GM21367 (cell line): ENCODE measurements at regions not wholly inside any gene's neighbourhood (a gene's known extent, or its start where the extent isn't known, plus 50 kb on each side); places are given as distances from the start of the nearest gene placed in this dataset.

Experiments
- ATAC-seq: cut with Tn5 transposase; IDR thresholded peaks from one replicate; pipeline ENCODE4 v1.9.1; 2021; ENCODE audit not compliant: unreplicated experiment

GRCh38 chr7:16026253-16027020 lies 340.0 kb upstream of the MEOX2 start:
- ATAC-seq, result no peak

GRCh38 chr7:16025696-16026095 lies 339.2 kb upstream of the MEOX2 start:
- ATAC-seq, result no peak

GRCh38 chr7:16023503-16023902 lies 337.0 kb upstream of the MEOX2 start:
- no peak for ATAC-seq

- ATAC-seq, result no peak
Observed at GRCh38 chr7:16023046-16023445, 336.6 kb upstream of the MEOX2 start.

GRCh38 chr7:16021851-16022250 lies 335.4 kb upstream of the MEOX2 start:
- ATAC-seq, result no peak

GRCh38 chr7:16015981-16016380 lies 329.5 kb upstream of the MEOX2 start:
- ATAC-seq, result no peak

GRCh38 chr7:16014031-16014430 lies 327.5 kb upstream of the MEOX2 start:
- no peak for ATAC-seq

- ATAC-seq, result no peak
Observed at GRCh38 chr7:16007911-16008310, 321.4 kb upstream of the MEOX2 start.

GRCh38 chr7:16004702-16005101 lies 318.2 kb upstream of the MEOX2 start:
- ATAC-seq, result no peak

GRCh38 chr7:16001477-16001876 lies 315.0 kb upstream of the MEOX2 start:
- no peak for ATAC-seq

GRCh38 chr7:15998617-15999016 lies 312.1 kb upstream of the MEOX2 start:
- no peak for ATAC-seq

GRCh38 chr7:15995027-15995426 lies 308.5 kb upstream of the MEOX2 start:
- no peak for ATAC-seq

- ATAC-seq, result no peak
Observed at GRCh38 chr7:15989194-15989593, 302.7 kb upstream of the MEOX2 start.

- ATAC-seq, result no peak
Observed at GRCh38 chr7:15985587-15986384, 299.3 kb upstream of the MEOX2 start.

GRCh38 chr7:15977663-15978062 lies 291.2 kb upstream of the MEOX2 start:
- ATAC-seq, result no peak

GRCh38 chr7:15972862-15973275 lies 286.4 kb upstream of the MEOX2 start:
- no peak for ATAC-seq

GRCh38 chr7:15967551-15967950 lies 281.1 kb upstream of the MEOX2 start:
- ATAC-seq, result no peak

GRCh38 chr7:15967121-15967520 lies 280.6 kb upstream of the MEOX2 start:
- ATAC-seq, result no peak

- no peak for ATAC-seq
Observed at GRCh38 chr7:15963206-15963605, 276.7 kb upstream of the MEOX2 start.

- no peak for ATAC-seq
Observed at GRCh38 chr7:15954671-15955354, 268.3 kb upstream of the MEOX2 start.

GRCh38 chr7:15950299-15950698 lies 263.8 kb upstream of the MEOX2 start:
- no peak for ATAC-seq

GRCh38 chr7:15947754-15948153 lies 261.3 kb upstream of the MEOX2 start:
- no peak for ATAC-seq
